Posterior cingulate gyrus (tissue), 11 donors: ENCODE measurements at regions not wholly inside any gene's neighbourhood (a gene's known extent, or its start where the extent isn't known, plus 50 kb on each side); places are given as distances from the start of the nearest gene placed in this dataset.

ENCODE experiments used
- DNase-seq, 10 donors: peaks; one replicate each; pipeline versions ENCODE4 v3.0.0 to v3.0.0-alpha.2; 2020 to 2021; ENCODE audit warnings: mixed read lengths in 3 of 10
- intact Hi-C: fragments of 100-400 bp; cut with DNase I; formaldehyde crosslinking; loops from one replicate; pipeline ENCODE4 v1.15.1; 2023

GRCh38 chr15:88741671-88742070 lies 61.6 kb upstream of the ACAN start:
- peak in 2 of 10 donors; percentile 64 to 86 for DNase-seq
- intact Hi-C loops, result no loop called here

DNA sequence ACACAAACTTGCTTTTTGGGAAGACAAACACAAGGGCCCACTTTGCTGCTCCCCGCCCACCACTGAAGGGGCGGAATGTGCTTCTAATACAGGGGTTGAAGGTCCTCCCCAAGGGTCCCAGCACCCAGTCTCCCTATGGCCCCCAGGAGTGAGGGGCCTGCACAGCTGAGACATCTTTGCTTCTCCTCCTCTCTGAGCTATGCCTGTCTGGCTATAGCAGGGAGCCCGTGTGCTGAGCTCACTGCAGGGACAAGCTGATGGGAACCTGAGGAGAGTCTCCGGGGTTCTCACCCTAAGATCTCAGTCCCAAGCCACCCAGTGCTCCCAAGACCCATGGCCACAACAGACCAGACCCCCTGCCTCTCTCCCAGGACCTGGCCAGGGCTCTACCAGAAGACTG lies 61.1 kb upstream of the ACAN start:
- DNase-seq, result no peak
- intact Hi-C loops, result no loop called here

DNA sequence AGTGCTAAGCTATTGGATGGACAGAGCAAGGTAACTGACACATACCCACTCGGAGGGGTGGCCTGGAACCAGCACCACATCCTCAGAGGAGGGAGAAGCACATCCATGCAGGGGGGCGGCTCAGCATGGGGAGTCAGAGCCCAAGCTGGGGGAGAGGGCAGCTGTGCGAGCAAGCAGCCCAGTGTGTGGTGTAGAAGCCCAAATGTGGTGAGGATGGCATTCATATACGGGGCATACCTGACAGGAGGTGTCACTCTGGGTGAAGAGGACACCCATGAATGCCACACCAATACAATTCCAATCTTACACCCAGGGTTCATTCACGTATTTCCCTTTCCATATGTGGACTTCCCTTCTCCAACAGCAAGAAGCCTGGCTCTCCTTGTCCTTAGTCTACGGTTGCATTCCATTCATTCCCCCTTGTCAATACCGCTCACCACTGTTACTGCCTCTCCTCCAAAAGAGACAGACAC lies 58.7 kb upstream of the ACAN start:
- no peak for DNase-seq
- intact Hi-C loops, result no loop called here

DNA sequence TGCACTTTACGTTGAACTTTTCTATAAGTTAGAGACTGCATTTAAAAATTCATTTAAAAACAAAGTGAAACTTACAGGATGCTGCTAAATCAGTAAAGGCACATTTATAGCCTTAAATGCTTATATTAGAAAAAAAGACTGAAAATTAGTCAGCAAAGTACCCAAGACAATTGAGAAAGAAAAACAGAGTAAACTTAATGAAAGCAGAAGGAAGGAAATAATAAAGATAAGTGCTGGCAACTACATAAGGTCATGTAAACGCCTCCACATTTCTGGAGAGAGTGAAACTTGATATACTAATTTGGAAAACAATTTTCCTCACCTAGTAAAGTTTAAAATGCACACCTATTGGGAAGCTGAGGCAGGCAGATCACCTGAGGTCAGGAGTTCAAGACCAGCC lies 58.2 kb upstream of the ACAN start:
- intact Hi-C loops, result no loop called here
- DNase-seq, result no peak

DNA sequence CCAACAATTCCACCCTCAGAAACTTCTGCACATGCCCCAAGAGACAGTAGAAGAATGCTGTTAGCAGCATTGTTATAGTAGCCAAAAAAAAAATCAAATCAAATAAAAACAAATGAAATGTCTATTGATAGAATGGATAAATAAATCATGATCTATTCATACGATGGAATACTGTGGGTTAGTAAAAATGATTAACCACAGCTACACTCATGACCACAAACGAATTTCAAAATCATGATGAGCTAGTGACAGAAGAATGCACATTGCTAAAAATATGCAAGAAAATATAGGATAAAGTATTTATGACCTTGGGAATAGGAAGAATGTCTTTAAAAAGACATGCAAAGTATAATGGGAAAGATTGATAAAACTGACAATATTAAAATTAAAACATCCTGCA lies 57.5 kb upstream of the ACAN start:
- intact Hi-C loops, result no loop called here
- DNase-seq, result no peak

- intact Hi-C loops, result no loop called here
- no peak for DNase-seq
These were observed 56.8 kb upstream of the ACAN start for GRCh38 chr15:88746451-88746850.

GRCh38 chr15:88747111-88747510 lies 56.1 kb upstream of the ACAN start:
- intact Hi-C loops, result no loop called here
- DNase-seq, result no peak

- no peak for DNase-seq
- intact Hi-C loops, result no loop called here
These were observed 55.6 kb upstream of the ACAN start for GRCh38 chr15:88747631-88748030.

GRCh38 chr15:88748081-88748480 lies 55.2 kb upstream of the ACAN start:
- intact Hi-C loops, result no loop called here
- DNase-seq, result no peak

DNA sequence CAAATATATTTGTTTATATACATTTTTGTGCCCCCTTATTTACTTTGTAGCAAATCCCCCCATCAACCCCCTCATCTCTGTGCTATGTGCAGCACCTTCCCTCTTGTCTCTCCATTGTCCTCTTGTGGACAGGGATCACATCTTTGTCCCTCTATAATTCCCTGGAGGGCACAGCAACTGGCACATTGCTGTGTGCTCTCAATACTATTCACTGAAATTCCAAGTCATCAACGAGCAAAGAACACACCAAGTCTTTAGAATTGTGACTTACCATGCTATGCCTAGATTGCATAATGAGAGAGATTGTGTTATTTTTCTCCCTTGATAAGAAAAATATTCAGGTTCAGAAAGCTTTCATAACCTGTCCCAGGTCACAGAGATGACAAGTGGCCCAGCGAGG lies 54.6 kb upstream of the ACAN start:
- intact Hi-C loops, result no loop called here
- DNase-seq, result no peak

- intact Hi-C loops, result no loop called here
- no peak for DNase-seq
These were observed 53.5 kb upstream of the ACAN start for GRCh38 chr15:88749699-88750098.

- intact Hi-C loops, result no loop called here
- DNase-seq, result no peak
These were observed 50.7 kb upstream of the ACAN start for GRCh38 chr15:88752501-88752900.

DNA sequence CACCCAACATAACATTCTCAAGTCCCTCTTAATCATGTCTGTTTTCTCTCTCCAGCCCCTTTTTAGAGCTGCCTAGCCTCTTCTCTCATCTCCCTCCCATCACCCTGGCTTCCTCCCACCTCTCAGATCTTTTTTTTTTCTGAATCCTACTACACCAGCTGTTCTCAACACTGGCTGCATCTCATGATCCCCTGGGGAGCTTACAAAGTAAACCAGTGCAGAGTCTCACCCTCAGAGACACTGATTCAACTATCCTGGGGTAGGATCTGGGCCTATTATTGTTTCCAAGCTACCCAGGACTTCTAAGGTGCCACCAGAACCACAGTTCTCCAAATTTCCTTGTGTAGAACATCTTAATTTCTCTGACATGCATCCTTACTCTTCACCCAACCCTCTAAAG lies 50.3 kb upstream of the ACAN start:
- intact Hi-C loops, result no loop called here
- no peak for DNase-seq
